Stimulated activated CD4-positive, alpha-beta T cell treated with anti-CD3 and anti-CD28 coated beads, Interleukin-15, amount 100 ng/mL, for 24 hours (primary cell): ENCODE measurements at regions not wholly inside any gene's neighbourhood (a gene's known extent, or its start where the extent isn't known, plus 50 kb on each side); places are given as distances from the start of the nearest gene placed in this dataset.

Experiments
- DNase-seq: peaks from one replicate; pipeline ENCODE4 v3.0.0-alpha.2; 2020

DNA sequence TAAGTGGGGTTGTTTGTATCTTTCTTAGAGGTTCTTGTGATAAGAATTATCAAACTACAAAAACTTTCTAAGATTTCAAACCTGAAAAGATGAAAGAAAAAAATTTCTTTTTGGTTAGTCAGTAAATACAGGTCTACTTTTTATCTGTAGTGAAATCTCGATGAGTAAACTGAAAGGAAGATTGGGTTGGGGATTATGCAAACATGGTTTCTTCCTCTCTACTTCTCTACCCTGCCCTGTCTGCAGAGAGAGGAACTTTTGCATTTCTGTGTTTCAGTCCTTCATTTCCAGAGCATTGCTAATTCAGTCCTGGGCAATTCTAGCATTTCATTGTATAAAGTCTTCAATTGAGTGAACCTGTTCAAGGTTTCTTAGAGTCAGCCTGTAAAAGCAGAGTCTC is 51.6 kb upstream of the IL2 start:
- DNase-seq, result no peak
